IMR-90 (cell line): ENCODE measurements at regions not wholly inside any gene's neighbourhood (a gene's known extent, or its start where the extent isn't known, plus 50 kb on each side); places are given as distances from the start of the nearest gene placed in this dataset.

Experiments
- ATAC-seq: fragments of 200-7000 bp; cut with Tn5 transposase; 2 replicates; pipeline ENCODE4 v1.9.1; 2020; ENCODE audit warnings: low read depth, mild to moderate bottlenecking, moderate library complexity
- BruUV-seq: library from RNA; stranded (reverse); fragments of 400-500 nt; replicated peaks from 2 replicates; lab custom pipeline; 2021; lab: Mats Ljungman, UMichigan
- CTCF ChIA-PET: fragments of 300-600 bp; formaldehyde crosslinking; extraction: SDS; loops from one replicate; lab custom pipeline; 2021; ENCODE audit warnings: antibody characterized with exemption; lab: Yijun Ruan, JAX
- POLR2A ChIA-PET: fragments of 300-600 bp; sonication (Branson Sonifier 250); formaldehyde crosslinking; loops from one replicate; lab custom pipeline; 2022; ENCODE audit warnings: antibody characterized with exemption; ENCODE audit not compliant: unreplicated experiment; lab: Charles Lee
- DNase-seq: peaks from one replicate; pipeline ENCODE4 v3.0.0; 2013
- H2AFZ ChIP-seq: replicated peaks from 2 replicates; pipeline ENCODE3; 2013; ENCODE audit warnings: low read length, mild to moderate bottlenecking; ENCODE audit not compliant: poor library complexity
- H2AK5ac ChIP-seq: 2 replicates; pipeline ENCODE4 v1.6.1; 2013; ENCODE audit warnings: low read depth, low read length, inconsistent platforms
- H2AK9ac ChIP-seq: replicated peaks from 2 replicates; pipeline ENCODE3; 2013; ENCODE audit warnings: mild to moderate bottlenecking, low read depth, low read length, moderate library complexity; ENCODE audit not compliant: poor library complexity
- H2BK120ac ChIP-seq: 2 replicates; pipeline ENCODE4 v1.6.1; 2013; ENCODE audit warnings: low read depth, low read length, inconsistent platforms
- H2BK15ac ChIP-seq: 3 replicates; pipeline ENCODE4 v1.6.1; 2013; ENCODE audit warnings: low read depth, low read length, inconsistent platforms
- H2BK20ac ChIP-seq: 2 replicates; pipeline ENCODE4 v1.6.1; 2013; ENCODE audit warnings: low read depth, mild to moderate bottlenecking, inconsistent platforms, low read length, moderate library complexity
- H2BK5ac ChIP-seq: 2 replicates; pipeline ENCODE4 v1.6.1; 2013; ENCODE audit warnings: mild to moderate bottlenecking, low read depth, low read length, inconsistent platforms; ENCODE audit not compliant: poor library complexity, severe bottlenecking
- H3K14ac ChIP-seq: replicated peaks from 2 replicates; pipeline ENCODE4 v1.6.1; 2013; ENCODE audit warnings: low read depth, low read length, inconsistent platforms
- H3K18ac ChIP-seq: 2 replicates; pipeline ENCODE4 v1.6.1; 2013; ENCODE audit warnings: low read depth, low read length, control low read depth
- H3K23ac ChIP-seq: 2 replicates; pipeline ENCODE4 v1.6.1; 2013; ENCODE audit warnings: low read depth, low read length, inconsistent platforms
- H3K27ac ChIP-seq: 2 replicates; pipeline ENCODE4 v1.5.1; 2013; ENCODE audit warnings: mild to moderate bottlenecking, control low read depth, low read length; ENCODE audit not compliant: insufficient read depth
- H3K27me3 ChIP-seq: 2 replicates; pipeline ENCODE4 v1.6.1; 2013; ENCODE audit warnings: low read length; ENCODE audit not compliant: control insufficient read depth, insufficient read depth
- H3K36me3 ChIP-seq: 2 replicates; pipeline ENCODE4 v1.6.1; 2013; ENCODE audit warnings: low read length, mixed read lengths; ENCODE audit not compliant: control insufficient read depth, insufficient read depth
- H3K4ac ChIP-seq: 2 replicates; pipeline ENCODE4 v1.6.1; 2013; ENCODE audit warnings: low read depth, low read length, inconsistent platforms
- H3K4me1 ChIP-seq: 2 replicates; pipeline ENCODE4 v1.6.1; 2013; ENCODE audit warnings: low read length, mixed read lengths; ENCODE audit not compliant: control insufficient read depth, insufficient read depth
- H3K4me2 ChIP-seq: 2 replicates; pipeline ENCODE4 v1.6.1; 2013; ENCODE audit warnings: low read depth, mild to moderate bottlenecking, control low read depth, low read length, moderate library complexity
- H3K4me3 ChIP-seq: 2 replicates; pipeline ENCODE4 v1.5.1; 2013; ENCODE audit warnings: low read depth, mild to moderate bottlenecking, control low read depth, low read length, moderate library complexity; ENCODE audit not compliant: insufficient read depth
- H3K56ac ChIP-seq: 2 replicates; pipeline ENCODE4 v1.6.1; 2013; ENCODE audit warnings: low read length, inconsistent platforms; ENCODE audit not compliant: insufficient read depth; ENCODE audit errors: extremely low read depth
- H3K79me1 ChIP-seq, 2 experiments: 2 replicates each; pipeline ENCODE4 v1.6.1; 2013; ENCODE audit warnings: low read length in 2 of 2, inconsistent platforms in 1 of 2, low read depth in 1 of 2
- H3K9ac ChIP-seq: 2 replicates; pipeline ENCODE4 v1.6.1; 2013; ENCODE audit warnings: low read depth, low read length, control low read depth
- H3K9me1 ChIP-seq: 2 replicates; pipeline ENCODE4 v1.6.1; 2013; ENCODE audit warnings: low read length, inconsistent platforms; ENCODE audit not compliant: insufficient read depth
- H3K9me3 ChIP-seq: 2 replicates; pipeline ENCODE4 v1.6.1; 2013; ENCODE audit warnings: low read length; ENCODE audit not compliant: control insufficient read depth, insufficient read depth
- H4K20me1 ChIP-seq: 2 replicates; pipeline ENCODE4 v1.6.1; 2013; ENCODE audit warnings: low read length, inconsistent platforms; ENCODE audit not compliant: insufficient read depth
- H4K5ac ChIP-seq: 2 replicates; pipeline ENCODE4 v1.6.1; 2013; ENCODE audit warnings: mild to moderate bottlenecking, low read depth, low read length, control low read depth
- H4K8ac ChIP-seq, 2 experiments: 2 replicates each; pipeline ENCODE4 v1.6.1; 2013; ENCODE audit warnings: low read depth in 2 of 2, low read length in 2 of 2, control low read depth in 1 of 2, inconsistent platforms in 1 of 2
- H4K91ac ChIP-seq: 2 replicates; pipeline ENCODE4 v1.6.1; 2013; ENCODE audit warnings: low read depth, low read length, inconsistent platforms; ENCODE audit not compliant: insufficient read depth
- BHLHE40 ChIP-seq: fragments of 150-350 bp; IDR thresholded peaks from 2 replicates; pipeline ENCODE4 v1.6.1; 2016; ENCODE audit warnings: mild to moderate bottlenecking, low read depth, low read length
- CHD1 ChIP-seq: IDR thresholded peaks from 2 replicates; pipeline ENCODE4 v1.6.1; 2012; ENCODE audit warnings: low read depth, low read length, improper control_type of control experiment
- FOS ChIP-seq: fragments of 150-350 bp; IDR thresholded peaks from 2 replicates; pipeline ENCODE4 v1.6.1; 2016; ENCODE audit warnings: low read depth, low read length
- MXI1 ChIP-seq: IDR thresholded peaks from 2 replicates; pipeline ENCODE4 v1.6.1; 2012; ENCODE audit warnings: low read depth, mild to moderate bottlenecking, low read length, moderate library complexity, borderline replicate concordance
- SMC3 ChIP-seq: fragments of 150-350 bp; IDR thresholded peaks from 2 replicates; pipeline ENCODE4 v1.6.1; 2016; ENCODE audit warnings: low read depth, mild to moderate bottlenecking, antibody characterized with exemption, low read length, moderate library complexity
- WGBS, 2 experiments: methylation state at CpG; one replicate each; pipeline versions ENCODE4 v1.1.5 to v1.1.7; 2013; ENCODE audit warnings: missing lambda C conversion rate in 2 of 2; ENCODE audit not compliant: insufficient read length in 1 of 2; ENCODE audit errors: extremely low coverage in 2 of 2; 5-methylcytosine and 5-hydroxymethylcytosine counted together
- dilution Hi-C: fragments of 300-500 bp; cut with HindIII; formaldehyde crosslinking; loops from one replicate; pipeline ENCODE4 v1.14.3; 2018; ENCODE audit warnings: low sequenced_read_pairs; ENCODE audit not compliant: unreplicated experiment
- in situ Hi-C: fragments of 300-500 bp; cut with MboI; formaldehyde crosslinking; loops from 3 replicates; pipeline ENCODE4 v1.14.3; 2019; ENCODE audit warnings: low sequenced_read_pairs, inconsistent platforms, mixed read lengths
- intact Hi-C: fragments of 100-400 bp; cut with micrococcal nuclease; formaldehyde crosslinking; loops from 2 replicates; pipeline ENCODE4 v1.10.0; 2022
- TF ChIP-seq, protein P1 (sequence below): fragments of 150-350 bp; IDR thresholded peaks from 2 replicates; pipeline ENCODE4 v1.6.1; 2017; ENCODE audit warnings: mild to moderate bottlenecking, antibody characterized with exemption, low read length, low read depth
- TF ChIP-seq, protein P2 (sequence below): conservative IDR thresholded peaks from 2 replicates; pipeline ENCODE4 v1.5.1; 2012; ENCODE audit warnings: mild to moderate bottlenecking, low read depth, low read length, improper control_type of control experiment

DNA sequence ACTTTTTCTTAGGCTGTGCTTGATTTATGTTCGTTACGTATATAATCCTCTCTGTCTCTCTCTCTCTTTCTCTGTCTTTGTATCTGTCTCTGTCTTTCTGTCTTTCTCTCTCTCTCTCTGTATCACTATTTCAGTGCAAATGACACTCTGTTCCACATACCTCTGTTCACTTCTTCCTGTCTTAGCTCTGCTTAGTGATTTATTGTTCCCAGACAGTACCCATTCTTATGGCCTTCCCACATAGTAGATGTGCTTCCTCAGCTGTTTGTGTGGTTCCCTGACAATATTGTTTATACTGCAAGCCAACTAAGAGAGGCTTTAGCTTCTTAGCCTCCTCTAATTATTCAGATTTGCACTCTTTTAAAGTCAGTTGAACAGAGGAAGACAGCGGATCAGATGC, 1244.2 kb downstream of the DIAPH3 start:
- Histone ChIP-seq H3K14ac (no peak overlapping the region), H3K4me1 (no peaks in the 10 kb centered on the region), H3K4me3 (no peak overlapping the region), H3K27me3 (no peaks in the 10 kb centered on the region), H2BK5ac (no peak overlapping the region), H3K9me3 (no peaks in the 10 kb centered on the region), H3K18ac (no peak overlapping the region), H3K56ac (no peak overlapping the region), H3K27ac (no peak overlapping the region), H2AK5ac (no peak overlapping the region), H3K9ac (no peak overlapping the region), H3K23ac (no peak overlapping the region), H4K91ac (no peak overlapping the region), H4K20me1 (no peaks in the 10 kb centered on the region), H2AK9ac (no peak overlapping the region), H3K9me1 (no peaks in the 10 kb centered on the region), H3K4me2 (no peak overlapping the region), H4K5ac (no peak overlapping the region), H3K4ac (no peak overlapping the region), H2BK20ac (no peak overlapping the region), H2BK15ac (no peak overlapping the region), H3K79me1 (no peaks in the 10 kb centered on the region), H4K8ac (no peak overlapping the region), H2AFZ (no peak overlapping the region), H3K36me3 (no peaks in the 10 kb centered on the region), H2BK120ac (no peak overlapping the region)
- intact Hi-C loops (no loop called here), in situ Hi-C loops (no loop called here), dilution Hi-C loops (no loop called here)
- no TSS peak for BruUV-seq
- POLR2A ChIA-PET: no interaction called here
- 60% methylated on average over 2 of the region's 3 CpGs; no CpG with 5 or more reads in 1 of the 2 experiments for WGBS, 2 experiments
- TF ChIP-seq CHD1 (no peak), SMC3 (no peak), MXI1 (no peak), FOS (no peak), BHLHE40 (no peak)
- TF ChIP-seq, protein P1, sequence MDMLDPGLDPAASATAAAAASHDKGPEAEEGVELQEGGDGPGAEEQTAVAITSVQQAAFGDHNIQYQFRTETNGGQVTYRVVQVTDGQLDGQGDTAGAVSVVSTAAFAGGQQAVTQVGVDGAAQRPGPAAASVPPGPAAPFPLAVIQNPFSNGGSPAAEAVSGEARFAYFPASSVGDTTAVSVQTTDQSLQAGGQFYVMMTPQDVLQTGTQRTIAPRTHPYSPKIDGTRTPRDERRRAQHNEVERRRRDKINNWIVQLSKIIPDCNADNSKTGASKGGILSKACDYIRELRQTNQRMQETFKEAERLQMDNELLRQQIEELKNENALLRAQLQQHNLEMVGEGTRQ: no peak
- TF ChIP-seq, protein P2, sequence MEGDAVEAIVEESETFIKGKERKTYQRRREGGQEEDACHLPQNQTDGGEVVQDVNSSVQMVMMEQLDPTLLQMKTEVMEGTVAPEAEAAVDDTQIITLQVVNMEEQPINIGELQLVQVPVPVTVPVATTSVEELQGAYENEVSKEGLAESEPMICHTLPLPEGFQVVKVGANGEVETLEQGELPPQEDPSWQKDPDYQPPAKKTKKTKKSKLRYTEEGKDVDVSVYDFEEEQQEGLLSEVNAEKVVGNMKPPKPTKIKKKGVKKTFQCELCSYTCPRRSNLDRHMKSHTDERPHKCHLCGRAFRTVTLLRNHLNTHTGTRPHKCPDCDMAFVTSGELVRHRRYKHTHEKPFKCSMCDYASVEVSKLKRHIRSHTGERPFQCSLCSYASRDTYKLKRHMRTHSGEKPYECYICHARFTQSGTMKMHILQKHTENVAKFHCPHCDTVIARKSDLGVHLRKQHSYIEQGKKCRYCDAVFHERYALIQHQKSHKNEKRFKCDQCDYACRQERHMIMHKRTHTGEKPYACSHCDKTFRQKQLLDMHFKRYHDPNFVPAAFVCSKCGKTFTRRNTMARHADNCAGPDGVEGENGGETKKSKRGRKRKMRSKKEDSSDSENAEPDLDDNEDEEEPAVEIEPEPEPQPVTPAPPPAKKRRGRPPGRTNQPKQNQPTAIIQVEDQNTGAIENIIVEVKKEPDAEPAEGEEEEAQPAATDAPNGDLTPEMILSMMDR: no peak
- CTCF ChIA-PET: no interaction called here
- DNase-seq: no peak
- ATAC-seq: no peak
